ENCODE measurements at regions not wholly inside any gene's neighbourhood (a gene's known extent, or its start where the extent isn't known, plus 50 kb on each side); places are given as distances from the start of the nearest gene placed in this dataset.

GRCh38 chr3:184481984-184482671 lies 79.5 kb upstream of the EPHB3 start:
- CTCF ChIA-PET: interaction anchor here (0.8 to 0.9 kb wide), 2 partner anchors 55 to 563 kb away, joined by 3 read pairs; no protein-coding TSS in a partner anchor
- Mint-ChIP-seq H3K36me3 (ENCODE audit: insufficient read depth, unreplicated experiment) (no peaks in the 10 kb centered on the region), H3K4me1 (ENCODE audit: low read depth, unreplicated experiment) (no peaks in the 10 kb centered on the region), H3K27me3 (ENCODE audit: unreplicated experiment) (peaks cover 73% of the 10 kb centered on the region), H3K9me3 (ENCODE audit: low read depth, unreplicated experiment) (no peaks in the 10 kb centered on the region), H3K4me3 (ENCODE audit: low read depth, unreplicated experiment) (no peak overlapping the region), H3K27ac (ENCODE audit: unreplicated experiment) (no peak overlapping the region)
- DNase-seq: no peak
- intact Hi-C loops (cut with micrococcal nuclease; ENCODE audit: unreplicated experiment): no loop called here
- no peak for TF ChIP-seq CTCF (IDR thresholded peaks at IDR 0.05; ENCODE audit: unreplicated experiment)
- no TSS peak for BruUV-seq (replicated peaks)

GRCh38 chr3:184485241-184485640 lies 76.3 kb upstream of the EPHB3 start:
- CTCF ChIA-PET: no interaction called here
- DNase-seq: no peak
- H3K4me3 Mint-ChIP-seq (ENCODE audit: low read depth, unreplicated experiment): no peak overlapping the region
- H3K4me1 Mint-ChIP-seq (ENCODE audit: low read depth, unreplicated experiment): no peaks in the 10 kb centered on the region
- intact Hi-C loops (cut with micrococcal nuclease; ENCODE audit: unreplicated experiment): no loop called here
- no peaks in the 10 kb centered on the region for H3K36me3 Mint-ChIP-seq (ENCODE audit: insufficient read depth, unreplicated experiment)
- no TSS peak for BruUV-seq (replicated peaks)
- no peak overlapping the region for H3K27ac Mint-ChIP-seq (ENCODE audit: unreplicated experiment)
- peaks cover 83% of the 10 kb centered on the region for H3K27me3 Mint-ChIP-seq (ENCODE audit: unreplicated experiment)
- TF ChIP-seq CTCF (IDR thresholded peaks at IDR 0.05; ENCODE audit: unreplicated experiment): no peak
- no peaks in the 10 kb centered on the region for H3K9me3 Mint-ChIP-seq (ENCODE audit: low read depth, unreplicated experiment)

- H3K4me3 Mint-ChIP-seq (ENCODE audit: low read depth, unreplicated experiment): no peak overlapping the region
- H3K4me1 Mint-ChIP-seq (ENCODE audit: low read depth, unreplicated experiment): no peaks in the 10 kb centered on the region
- no peaks in the 10 kb centered on the region for H3K36me3 Mint-ChIP-seq (ENCODE audit: insufficient read depth, unreplicated experiment)
- H3K27ac Mint-ChIP-seq (ENCODE audit: unreplicated experiment): no peak overlapping the region
- H3K9me3 Mint-ChIP-seq (ENCODE audit: low read depth, unreplicated experiment): no peaks in the 10 kb centered on the region
- intact Hi-C loops (cut with micrococcal nuclease; ENCODE audit: unreplicated experiment): no loop called here
- peaks cover 83% of the 10 kb centered on the region for H3K27me3 Mint-ChIP-seq (ENCODE audit: unreplicated experiment)
- no TSS peak for BruUV-seq (replicated peaks)
- no peak for TF ChIP-seq CTCF (IDR thresholded peaks at IDR 0.05; ENCODE audit: unreplicated experiment)
- DNase-seq: no peak
- CTCF ChIA-PET: no interaction called here
Observed at GRCh38 chr3:184485906-184486305, 75.7 kb upstream of the EPHB3 start.

GRCh38 chr3:184486614-184487013 lies 75.0 kb upstream of the EPHB3 start:
- TF ChIP-seq CTCF (IDR thresholded peaks at IDR 0.05; ENCODE audit: unreplicated experiment): no peak
- Mint-ChIP-seq H3K4me3 (ENCODE audit: low read depth, unreplicated experiment) (no peak overlapping the region), H3K36me3 (ENCODE audit: insufficient read depth, unreplicated experiment) (no peaks in the 10 kb centered on the region), H3K27me3 (ENCODE audit: unreplicated experiment) (peaks cover 83% of the 10 kb centered on the region), H3K9me3 (ENCODE audit: low read depth, unreplicated experiment) (no peaks in the 10 kb centered on the region), H3K27ac (ENCODE audit: unreplicated experiment) (no peak overlapping the region), H3K4me1 (ENCODE audit: low read depth, unreplicated experiment) (no peaks in the 10 kb centered on the region)
- DNase-seq: no peak
- CTCF ChIA-PET: no interaction called here
- intact Hi-C loops (cut with micrococcal nuclease; ENCODE audit: unreplicated experiment): no loop called here
- BruUV-seq (replicated peaks): no TSS peak
